GM13977 (cell line): ENCODE measurements at regions not wholly inside any gene's neighbourhood (a gene's known extent, or its start where the extent isn't known, plus 50 kb on each side); places are given as distances from the start of the nearest gene placed in this dataset.

ENCODE experiments used
- DNase-seq: peaks from one replicate; pipeline ENCODE4 v3.0.0; 2012; ENCODE audit warnings: low spot score
- CTCF ChIP-seq: IDR thresholded peaks from 2 replicates; pipeline ENCODE4 v1.5.1; 2012; ENCODE audit warnings: mild to moderate bottlenecking, control low read depth; ENCODE audit not compliant: insufficient read depth; ENCODE audit errors: extremely low read depth, missing control alignments
- in situ Hi-C: fragments of 300-500 bp; cut with MboI; formaldehyde crosslinking; loops from one replicate; pipeline ENCODE4 v1.12.0; 2022; ENCODE audit warnings: low sequenced_read_pairs, low pct_unique_long_range_greater_than_20kb, mixed read lengths, inconsistent platforms; ENCODE audit not compliant: unreplicated experiment

- TF ChIP-seq CTCF, result no peak
- in situ Hi-C loops, result no loop called here
- DNase-seq, result no peak
Observed at GRCh38 chr10:111873621-111874135, 309.9 kb downstream of the GPAM start.

GRCh38 chr10:111874576-111874975, 309.0 kb downstream of the GPAM start:
- TF ChIP-seq CTCF, result no peak
- DNase-seq, result no peak
- in situ Hi-C loops, result no loop called here

GRCh38 chr10:111875725-111876124, 307.8 kb downstream of the GPAM start:
- in situ Hi-C loops, result no loop called here
- no peak for DNase-seq
- TF ChIP-seq CTCF, result no peak

- in situ Hi-C loops, result no loop called here
- DNase-seq, result no peak
- no peak for TF ChIP-seq CTCF
Observed at GRCh38 chr10:111877258-111877657, 306.3 kb downstream of the GPAM start.

GRCh38 chr10:111879969-111880368, 303.6 kb downstream of the GPAM start:
- no peak for TF ChIP-seq CTCF
- in situ Hi-C loops, result no loop called here
- no peak for DNase-seq

GRCh38 chr10:111885046-111885445, 298.5 kb downstream of the GPAM start:
- in situ Hi-C loops, result no loop called here
- DNase-seq, result no peak
- TF ChIP-seq CTCF, result no peak

- no peak for DNase-seq
- no peak for TF ChIP-seq CTCF
- in situ Hi-C loops, result no loop called here
Observed at GRCh38 chr10:111885919-111886318, 297.6 kb downstream of the GPAM start.
